Naive thymus-derived CD8-positive, alpha-beta T cell (primary cell): ENCODE measurements at regions not wholly inside any gene's neighbourhood (a gene's known extent, or its start where the extent isn't known, plus 50 kb on each side); places are given as distances from the start of the nearest gene placed in this dataset.

Experiments used
- ATAC-seq, 2 donors: fragments of 150-1000 bp; cut with Tn5 transposase in 1 of 2; sonication (Bioruptor Pico), chemical (Tn5 transposase) in 1 of 2; 1 replicate in 1 of 2; 2 replicates in 1 of 2; pipeline ENCODE4 v1.10.0; 2021; ENCODE audit warnings: mild to moderate bottlenecking in 2 of 2, moderate library complexity in 2 of 2
- POLR2A ChIA-PET: fragments of 350-600 bp; sonication (Branson Sonifier 250); formaldehyde crosslinking; loops from one replicate; lab custom pipeline; 2021; ENCODE audit warnings: antibody characterized with exemption; lab: Charles Lee
- DNase-seq, 10 donors: peaks; one replicate each; pipeline versions ENCODE4 v3.0.0 to v3.0.0-alpha.2; 2020 to 2022
- H3K27ac Mint-ChIP-seq, 10 donors: one replicate each; pipeline ENCODE4 v1.8.0; 2020 to 2022; ENCODE audit warnings: mild to moderate bottlenecking in 10 of 10, mixed read lengths in 10 of 10, moderate library complexity in 4 of 10, inconsistent platforms in 1 of 10
- H3K27me3 Mint-ChIP-seq, 5 donors: one replicate each; pipeline ENCODE4 v1.8.0; 2021 to 2022; ENCODE audit warnings: mixed read lengths in 5 of 5
- H3K36me3 Mint-ChIP-seq, 3 donors: one replicate each; pipeline ENCODE4 v1.8.0; 2020 to 2022; ENCODE audit warnings: mixed read lengths in 3 of 3, mild to moderate bottlenecking in 2 of 3, inconsistent platforms in 1 of 3
- H3K4me1 Mint-ChIP-seq, 4 donors: one replicate each; pipeline ENCODE4 v1.8.0; 2021 to 2022; ENCODE audit warnings: mixed read lengths in 4 of 4
- H3K4me3 Mint-ChIP-seq, 10 donors: one replicate each; pipeline ENCODE4 v1.8.0; 2020 to 2022; ENCODE audit warnings: mild to moderate bottlenecking in 10 of 10, mixed read lengths in 10 of 10, moderate library complexity in 6 of 10, inconsistent platforms in 1 of 10
- H3K9me3 Mint-ChIP-seq, 9 donors: one replicate each; pipeline ENCODE4 v1.8.0; 2020 to 2022; ENCODE audit warnings: mixed read lengths in 9 of 9, mild to moderate bottlenecking in 3 of 9, inconsistent platforms in 1 of 9, moderate library complexity in 1 of 9

GRCh38 chr18:25454270-25454659 lies 102.3 kb upstream of the ZNF521 start:
- POLR2A ChIA-PET, result no interaction called here
- H3K36me3 Mint-ChIP-seq, result no peaks in the 10 kb centered on the region
- no peak overlapping the region for H3K27ac Mint-ChIP-seq
- ATAC-seq, result no peak
- no peak for DNase-seq
- no peaks in the 10 kb centered on the region for H3K4me1 Mint-ChIP-seq
- H3K4me3 Mint-ChIP-seq, result no peak overlapping the region
- H3K9me3 Mint-ChIP-seq, result peaks cover 0 to 9% (median 2%) of the 10 kb centered on the region in 9 donors
- H3K27me3 Mint-ChIP-seq, result peaks cover 0 to 22% (median 2%) of the 10 kb centered on the region in 5 donors

GRCh38 chr18:25453556-25454269 lies 101.7 kb upstream of the ZNF521 start:
- no peak for ATAC-seq
- no peak overlapping the region for H3K27ac Mint-ChIP-seq
- H3K9me3 Mint-ChIP-seq, result peaks cover 0 to 9% (median 3%) of the 10 kb centered on the region in 9 donors
- no peak overlapping the region for H3K4me3 Mint-ChIP-seq
- no peaks in the 10 kb centered on the region for H3K4me1 Mint-ChIP-seq
- POLR2A ChIA-PET, result no interaction called here
- H3K27me3 Mint-ChIP-seq, result peaks cover 0 to 20% (median 2%) of the 10 kb centered on the region in 5 donors
- no peaks in the 10 kb centered on the region for H3K36me3 Mint-ChIP-seq
- no peak for DNase-seq

GRCh38 chr18:25451077-25451658 lies 99.2 kb upstream of the ZNF521 start:
- Mint-ChIP-seq H3K27me3 (peaks cover 0 to 9% (median 2%) of the 10 kb centered on the region in 5 donors), H3K4me1 (peaks cover 0 to 2% (median 0%) of the 10 kb centered on the region in 4 donors), H3K4me3 (no peak overlapping the region), H3K9me3 (peaks cover 0 to 9% (median 7%) of the 10 kb centered on the region in 9 donors), H3K27ac (no peak overlapping the region), H3K36me3 (no peaks in the 10 kb centered on the region)
- POLR2A ChIA-PET, result no interaction called here
- DNase-seq (no peak), ATAC-seq (no peak)

- Mint-ChIP-seq H3K36me3 (no peaks in the 10 kb centered on the region), H3K27ac (no peak overlapping the region), H3K9me3 (peaks cover 0 to 9% (median 7%) of the 10 kb centered on the region in 9 donors), H3K4me1 (peaks cover 0 to 2% (median 0%) of the 10 kb centered on the region in 4 donors), H3K27me3 (peaks cover 0 to 8% (median 0%) of the 10 kb centered on the region in 5 donors), H3K4me3 (no peak overlapping the region)
- ATAC-seq (no peak), DNase-seq (no peak)
- POLR2A ChIA-PET, result no interaction called here
These were observed 97.1 kb upstream of the ZNF521 start for GRCh38 chr18:25449046-25449445.

GRCh38 chr18:25446972-25447371 lies 95.0 kb upstream of the ZNF521 start:
- Mint-ChIP-seq H3K9me3 (peaks cover 0 to 9% (median 6%) of the 10 kb centered on the region in 9 donors), H3K4me3 (no peak overlapping the region), H3K27ac (no peak overlapping the region), H3K4me1 (peaks cover 0 to 2% (median 0%) of the 10 kb centered on the region in 4 donors), H3K36me3 (no peaks in the 10 kb centered on the region), H3K27me3 (peaks cover 0 to 8% (median 2%) of the 10 kb centered on the region in 5 donors)
- no peak for ATAC-seq
- POLR2A ChIA-PET, result no interaction called here
- no peak for DNase-seq

GRCh38 chr18:25445430-25445829 lies 93.5 kb upstream of the ZNF521 start:
- POLR2A ChIA-PET, result no interaction called here
- H3K4me1 Mint-ChIP-seq, result peaks cover 0 to 2% (median 0%) of the 10 kb centered on the region in 4 donors
- H3K36me3 Mint-ChIP-seq, result no peaks in the 10 kb centered on the region
- no peak overlapping the region for H3K27ac Mint-ChIP-seq
- DNase-seq (no peak), ATAC-seq (no peak)
- H3K27me3 Mint-ChIP-seq, result peaks cover 0 to 8% (median 2%) of the 10 kb centered on the region in 5 donors
- peaks cover 0 to 7% (median 2%) of the 10 kb centered on the region in 9 donors for H3K9me3 Mint-ChIP-seq
- H3K4me3 Mint-ChIP-seq, result no peak overlapping the region

- Mint-ChIP-seq H3K4me1 (peaks cover 0 to 2% (median 0%) of the 10 kb centered on the region in 4 donors), H3K27me3 (peaks cover 0 to 7% (median 2%) of the 10 kb centered on the region in 5 donors), H3K4me3 (no peak overlapping the region), H3K9me3 (peaks cover 0 to 5% (median 0%) of the 10 kb centered on the region in 9 donors), H3K36me3 (no peaks in the 10 kb centered on the region), H3K27ac (peak overlapping the region in 1 of 10 donors; percentile 2)
- POLR2A ChIA-PET, result no interaction called here
- ATAC-seq (no peak), DNase-seq (no peak)
These were observed 91.8 kb upstream of the ZNF521 start for GRCh38 chr18:25443776-25444175.

GRCh38 chr18:25435149-25435782 lies 83.3 kb upstream of the ZNF521 start:
- no peaks in the 10 kb centered on the region for H3K9me3 Mint-ChIP-seq
- no peak overlapping the region for H3K27ac Mint-ChIP-seq
- POLR2A ChIA-PET, result no interaction called here
- no peaks in the 10 kb centered on the region for H3K4me1 Mint-ChIP-seq
- DNase-seq, result no peak
- peaks cover 0 to 2% (median 0%) of the 10 kb centered on the region in 5 donors for H3K27me3 Mint-ChIP-seq
- ATAC-seq, result no peak
- no peak overlapping the region for H3K4me3 Mint-ChIP-seq
- H3K36me3 Mint-ChIP-seq, result no peaks in the 10 kb centered on the region

- H3K27ac Mint-ChIP-seq, result no peak overlapping the region
- POLR2A ChIA-PET, result no interaction called here
- H3K27me3 Mint-ChIP-seq, result peaks cover 0 to 3% (median 0%) of the 10 kb centered on the region in 5 donors
- no peaks in the 10 kb centered on the region for H3K36me3 Mint-ChIP-seq
- DNase-seq (no peak), ATAC-seq (no peak)
- no peaks in the 10 kb centered on the region for H3K4me1 Mint-ChIP-seq
- H3K4me3 Mint-ChIP-seq, result no peak overlapping the region
- no peaks in the 10 kb centered on the region for H3K9me3 Mint-ChIP-seq
These were observed 82.8 kb upstream of the ZNF521 start for GRCh38 chr18:25434745-25435144.

GRCh38 chr18:25433590-25433989 lies 81.6 kb upstream of the ZNF521 start:
- no peak overlapping the region for H3K4me3 Mint-ChIP-seq
- DNase-seq (no peak), ATAC-seq (no peak)
- H3K36me3 Mint-ChIP-seq, result no peaks in the 10 kb centered on the region
- H3K4me1 Mint-ChIP-seq, result no peaks in the 10 kb centered on the region
- POLR2A ChIA-PET, result no interaction called here
- peaks cover 0 to 10% (median 2%) of the 10 kb centered on the region in 5 donors for H3K27me3 Mint-ChIP-seq
- no peak overlapping the region for H3K27ac Mint-ChIP-seq
- H3K9me3 Mint-ChIP-seq, result no peaks in the 10 kb centered on the region

- POLR2A ChIA-PET, result no interaction called here
- Mint-ChIP-seq H3K9me3 (peaks cover 0 to 21% (median 5%) of the 10 kb centered on the region in 9 donors), H3K36me3 (peaks cover 0 to 5% (median 0%) of the 10 kb centered on the region in 3 donors), H3K27me3 (peaks cover 7 to 11% (median 10%) of the 10 kb centered on the region in 5 donors), H3K27ac (no peak overlapping the region), H3K4me3 (no peak overlapping the region), H3K4me1 (no peaks in the 10 kb centered on the region)
- DNase-seq, result no peak
- ATAC-seq, result no peak
These were observed 73.1 kb upstream of the ZNF521 start for GRCh38 chr18:25425024-25425423.

- Mint-ChIP-seq H3K27ac (no peak overlapping the region), H3K9me3 (peaks cover 0 to 21% (median 5%) of the 10 kb centered on the region in 9 donors), H3K27me3 (peaks cover 4 to 10% (median 8%) of the 10 kb centered on the region in 5 donors), H3K36me3 (peaks cover 0 to 5% (median 0%) of the 10 kb centered on the region in 3 donors), H3K4me3 (no peak overlapping the region), H3K4me1 (no peaks in the 10 kb centered on the region)
- ATAC-seq, result no peak
- POLR2A ChIA-PET, result no interaction called here
- no peak for DNase-seq
These were observed 71.8 kb upstream of the ZNF521 start for GRCh38 chr18:25423760-25424159.

- POLR2A ChIA-PET, result no interaction called here
- Mint-ChIP-seq H3K9me3 (peaks cover 0 to 21% (median 5%) of the 10 kb centered on the region in 9 donors), H3K36me3 (peaks cover 0 to 5% (median 0%) of the 10 kb centered on the region in 3 donors), H3K4me1 (no peaks in the 10 kb centered on the region), H3K27ac (no peak overlapping the region), H3K4me3 (no peak overlapping the region), H3K27me3 (peaks cover 4 to 9% (median 7%) of the 10 kb centered on the region in 5 donors)
- no peak for DNase-seq
- ATAC-seq, result no peak
These were observed 71.3 kb upstream of the ZNF521 start for GRCh38 chr18:25423267-25423666.
